ENCODE measurements at regions not wholly inside any gene's neighbourhood (a gene's known extent, or its start where the extent isn't known, plus 50 kb on each side); places are given as distances from the start of the nearest gene placed in this dataset.
"Not testable (repeated sequence)": the region's sequence is repeated elsewhere in the genome, so short reads cannot be mapped to it uniquely, and the experiment has no call there.

DNA sequence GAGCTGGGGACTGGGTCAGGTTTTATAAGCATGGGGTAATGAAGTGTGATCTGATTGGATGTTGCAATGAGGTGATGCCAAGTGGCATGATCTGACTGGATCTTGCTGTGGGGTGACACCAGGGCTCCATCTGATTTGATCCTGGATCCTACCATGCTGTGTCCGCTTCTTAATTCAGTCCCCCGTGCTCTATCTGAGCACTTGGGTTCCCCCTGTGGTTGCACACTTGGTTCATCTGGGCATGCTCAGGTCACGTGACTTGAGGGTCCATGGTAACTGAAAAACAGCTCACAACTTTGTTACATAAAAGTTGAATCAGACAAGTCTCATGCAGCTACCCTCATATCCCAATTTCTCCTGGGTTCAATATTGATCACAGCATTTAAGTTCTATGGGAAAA is 448.6 kb upstream of the NRP1 start:
- DNase-seq (ENCODE audit: insufficient read length) (no peak), FAIRE-seq (no peak)
- TF ChIP-seq POLR2A (IDR thresholded peaks at IDR 0.05; ENCODE audit: low read depth, low read length) (no peak), TAF1 (IDR thresholded peaks at IDR 0.05; ENCODE audit: borderline replicate concordance, low read depth, low read length) (no peak), POLR2AphosphoS5 (IDR thresholded peaks at IDR 0.05; ENCODE audit: low read depth, low read length) (no peak)

DNA sequence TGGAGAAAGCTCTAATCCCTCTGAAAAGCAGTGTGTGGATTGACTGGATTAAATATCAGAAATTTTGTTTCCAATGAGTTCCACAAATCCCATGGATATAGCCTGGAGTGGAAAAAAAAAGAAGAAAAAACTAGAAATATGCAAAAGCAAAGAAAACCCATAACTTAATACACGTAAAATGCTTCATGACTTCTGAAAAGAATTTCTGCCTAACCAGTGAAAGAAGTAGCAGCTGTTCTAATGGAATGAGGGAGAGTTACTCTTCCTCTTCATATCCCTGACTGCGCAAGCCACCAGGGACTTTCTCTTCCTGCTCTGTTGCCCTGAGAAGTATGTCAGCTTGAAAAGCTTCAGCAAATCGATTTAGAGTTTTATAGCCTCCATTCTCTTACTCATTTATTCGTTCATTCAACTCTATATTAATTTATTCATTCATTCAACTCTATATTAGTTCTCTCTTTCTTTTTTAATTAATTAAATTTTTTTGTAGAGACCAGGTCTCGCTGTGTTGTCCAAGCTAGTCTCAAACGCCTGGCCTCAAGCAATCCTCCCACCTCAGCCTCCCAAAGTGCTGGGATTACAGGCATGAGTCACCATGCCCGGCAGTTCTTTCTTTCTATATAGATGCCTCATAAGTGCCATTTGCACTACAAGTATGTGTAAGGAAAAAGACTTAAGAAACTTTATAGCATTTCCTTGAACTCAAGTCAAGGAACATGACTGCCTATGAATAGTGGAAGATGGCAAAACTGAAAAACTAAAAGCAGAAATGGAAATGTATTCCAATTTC is 447.3 kb upstream of the NRP1 start:
- FAIRE-seq, result no peak
- DNase-seq (ENCODE audit: insufficient read length), result no peak
- TF ChIP-seq POLR2A (IDR thresholded peaks at IDR 0.05; ENCODE audit: low read depth, low read length) (no peak), POLR2AphosphoS5 (IDR thresholded peaks at IDR 0.05; ENCODE audit: low read depth, low read length) (no peak), TAF1 (IDR thresholded peaks at IDR 0.05; ENCODE audit: borderline replicate concordance, low read depth, low read length) (no peak)

DNA sequence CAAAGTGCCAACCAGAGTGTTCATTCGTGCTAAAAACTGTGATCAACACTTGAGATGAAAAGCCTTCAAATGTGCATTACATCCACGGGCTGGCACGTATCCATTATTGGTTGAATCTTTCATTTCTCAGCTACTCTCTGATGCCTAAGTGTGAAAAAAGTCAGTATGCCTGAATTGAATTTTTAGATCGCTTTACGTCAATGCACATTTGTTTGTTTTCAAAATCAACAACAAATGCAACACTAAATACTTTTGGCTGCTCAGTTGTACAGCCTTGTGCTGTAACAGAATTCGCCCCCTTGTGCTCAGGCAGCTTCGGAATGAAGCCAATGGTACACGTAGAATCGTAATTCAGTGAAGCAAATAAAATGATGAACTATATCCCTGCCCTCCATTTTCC is 446.5 kb upstream of the NRP1 start:
- DNase-seq (ENCODE audit: insufficient read length) (no peak), FAIRE-seq (no peak)
- no peak for TF ChIP-seq POLR2A (IDR thresholded peaks at IDR 0.05; ENCODE audit: low read depth, low read length)
- TF ChIP-seq TAF1 (IDR thresholded peaks at IDR 0.05; ENCODE audit: borderline replicate concordance, low read depth, low read length), result no peak
- TF ChIP-seq POLR2AphosphoS5 (IDR thresholded peaks at IDR 0.05; ENCODE audit: low read depth, low read length), result no peak

DNA sequence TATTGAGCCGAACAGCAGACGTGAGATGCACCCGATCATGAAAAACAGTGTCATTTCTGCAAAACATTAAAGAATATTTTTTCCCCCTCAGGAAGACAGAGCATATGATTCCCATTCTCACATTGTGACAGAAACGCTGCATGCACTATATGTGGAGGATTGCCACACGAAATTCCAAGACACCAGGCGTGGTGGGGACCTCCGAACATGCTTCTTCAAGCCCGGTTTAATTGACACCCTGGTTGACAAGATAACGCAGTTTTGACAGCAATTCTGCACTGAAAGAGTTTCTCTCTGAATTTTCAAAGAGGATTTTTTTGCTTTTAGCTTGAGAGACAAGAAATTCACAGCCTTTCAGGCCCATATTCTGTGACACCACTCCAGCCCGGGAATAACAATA is 442.8 kb upstream of the NRP1 start:
- TF ChIP-seq POLR2AphosphoS5 (IDR thresholded peaks at IDR 0.05; ENCODE audit: low read depth, low read length) (no peak), POLR2A (IDR thresholded peaks at IDR 0.05; ENCODE audit: low read depth, low read length) (no peak), TAF1 (IDR thresholded peaks at IDR 0.05; ENCODE audit: borderline replicate concordance, low read depth, low read length) (no peak)
- DNase-seq (ENCODE audit: insufficient read length) (no peak), FAIRE-seq (no peak)

DNA sequence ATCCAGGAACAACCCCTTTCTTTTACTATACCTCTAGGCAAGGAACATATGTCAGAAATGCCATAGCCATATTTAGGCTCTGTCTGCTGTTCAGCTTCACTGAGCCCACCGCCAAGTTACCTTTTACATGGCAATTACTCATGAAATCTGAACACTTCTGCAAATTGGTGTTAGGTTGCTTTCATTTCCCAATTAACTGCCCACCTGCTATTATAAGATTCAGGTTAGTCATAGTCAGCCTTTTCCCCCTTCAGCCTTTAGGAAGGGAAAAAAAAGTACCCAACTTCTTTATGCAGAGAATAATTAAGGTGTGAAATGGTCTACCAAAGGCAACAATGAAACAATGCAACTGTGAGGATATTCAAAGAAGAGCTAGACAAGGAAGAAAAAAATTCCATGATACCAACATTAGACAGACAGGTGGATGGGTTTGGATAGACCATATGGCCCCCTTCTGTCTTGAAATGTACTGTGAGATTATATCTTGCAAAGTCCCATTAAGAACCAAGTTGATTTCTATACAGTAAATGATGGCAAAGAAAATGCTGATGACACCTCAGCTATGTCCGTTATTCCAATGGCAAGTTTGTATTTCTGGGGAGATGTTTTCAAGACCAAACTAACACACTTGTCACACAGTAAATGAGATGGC is 442.1 kb upstream of the NRP1 start:
- DNase-seq (ENCODE audit: insufficient read length) (no peak), FAIRE-seq (no peak)
- no peak for TF ChIP-seq POLR2A (IDR thresholded peaks at IDR 0.05; ENCODE audit: low read depth, low read length)
- TF ChIP-seq POLR2AphosphoS5 (IDR thresholded peaks at IDR 0.05; ENCODE audit: low read depth, low read length), result no peak
- TF ChIP-seq TAF1 (IDR thresholded peaks at IDR 0.05; ENCODE audit: borderline replicate concordance, low read depth, low read length), result no peak

DNA sequence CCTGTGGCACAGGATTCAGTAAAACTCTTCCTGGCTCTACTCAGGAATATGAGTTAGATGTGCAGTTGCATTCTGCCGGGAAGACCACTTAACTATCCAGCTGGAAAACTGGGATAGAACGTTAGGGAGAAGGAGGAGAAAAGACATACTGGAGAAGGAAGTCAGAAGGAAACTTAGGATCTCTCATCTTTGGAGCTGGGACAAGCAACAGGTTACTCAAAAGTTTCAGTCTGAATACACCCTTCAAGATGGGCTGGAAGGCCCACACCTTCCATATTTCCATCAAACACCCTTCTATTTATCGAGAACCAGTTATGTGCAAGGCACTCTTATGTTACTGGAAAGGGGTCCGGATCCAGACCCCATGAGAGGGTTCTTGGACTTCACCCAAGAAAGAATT is 440.4 kb upstream of the NRP1 start:
- DNase-seq (ENCODE audit: insufficient read length) (no peak), FAIRE-seq (no peak)
- no peak for TF ChIP-seq TAF1 (IDR thresholded peaks at IDR 0.05; ENCODE audit: borderline replicate concordance, low read depth, low read length)
- TF ChIP-seq POLR2AphosphoS5 (IDR thresholded peaks at IDR 0.05; ENCODE audit: low read depth, low read length), result no peak
- TF ChIP-seq POLR2A (IDR thresholded peaks at IDR 0.05; ENCODE audit: low read depth, low read length), result no peak

DNA sequence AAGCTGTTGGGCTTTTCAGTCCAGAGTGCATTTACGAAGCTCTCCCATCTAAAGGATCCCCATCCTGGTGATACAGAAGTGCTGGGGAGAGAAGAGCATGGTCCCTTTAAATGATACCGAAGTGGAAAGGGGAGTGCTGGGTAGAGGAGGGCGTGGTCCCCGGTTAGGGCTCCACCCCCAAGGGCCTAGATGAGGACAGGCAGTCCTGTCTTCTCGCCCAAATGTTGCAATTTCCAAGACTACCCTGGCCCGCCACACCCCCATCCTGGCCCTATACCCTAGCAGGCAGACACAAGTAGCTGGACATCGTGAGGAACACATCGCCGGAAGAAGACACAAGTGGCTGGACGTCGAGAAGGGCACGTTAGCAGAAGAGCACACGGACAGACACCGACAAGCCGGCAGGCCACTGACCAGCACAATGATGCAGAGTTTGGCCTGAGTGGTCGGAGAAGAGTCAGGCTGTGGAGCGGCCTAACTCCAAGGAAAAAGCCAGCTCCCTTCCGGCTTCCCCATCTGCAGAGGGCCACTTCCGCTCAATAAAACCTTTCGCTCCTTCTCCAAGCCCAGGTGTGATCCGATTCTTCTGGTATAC is 439.5 kb upstream of the NRP1 start:
- FAIRE-seq (no peak), DNase-seq (ENCODE audit: insufficient read length) (no peak)
- TF ChIP-seq TAF1 (IDR thresholded peaks at IDR 0.05; ENCODE audit: borderline replicate concordance, low read depth, low read length) (no peak), POLR2A (IDR thresholded peaks at IDR 0.05; ENCODE audit: low read depth, low read length) (no peak), POLR2AphosphoS5 (IDR thresholded peaks at IDR 0.05; ENCODE audit: low read depth, low read length) (no peak)

DNA sequence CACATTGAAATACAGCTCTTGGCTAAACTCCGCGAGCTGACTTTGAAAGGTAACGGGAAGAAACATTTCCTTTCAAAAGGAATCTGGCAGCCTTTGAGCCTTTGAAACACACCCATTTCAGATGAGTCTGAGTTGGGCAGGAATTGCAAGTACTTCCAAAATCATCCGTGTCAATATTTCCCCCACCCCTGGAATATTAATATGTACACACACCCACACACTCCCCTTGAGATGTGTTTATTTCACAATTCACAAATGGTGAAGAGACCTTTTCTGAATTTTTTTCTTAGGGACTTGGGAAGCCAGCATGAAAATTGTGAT is 438.7 kb upstream of the NRP1 start:
- FAIRE-seq, result no peak
- no peak for DNase-seq (ENCODE audit: insufficient read length)
- TF ChIP-seq TAF1 (IDR thresholded peaks at IDR 0.05; ENCODE audit: borderline replicate concordance, low read depth, low read length) (no peak), POLR2A (IDR thresholded peaks at IDR 0.05; ENCODE audit: low read depth, low read length) (no peak)

DNA sequence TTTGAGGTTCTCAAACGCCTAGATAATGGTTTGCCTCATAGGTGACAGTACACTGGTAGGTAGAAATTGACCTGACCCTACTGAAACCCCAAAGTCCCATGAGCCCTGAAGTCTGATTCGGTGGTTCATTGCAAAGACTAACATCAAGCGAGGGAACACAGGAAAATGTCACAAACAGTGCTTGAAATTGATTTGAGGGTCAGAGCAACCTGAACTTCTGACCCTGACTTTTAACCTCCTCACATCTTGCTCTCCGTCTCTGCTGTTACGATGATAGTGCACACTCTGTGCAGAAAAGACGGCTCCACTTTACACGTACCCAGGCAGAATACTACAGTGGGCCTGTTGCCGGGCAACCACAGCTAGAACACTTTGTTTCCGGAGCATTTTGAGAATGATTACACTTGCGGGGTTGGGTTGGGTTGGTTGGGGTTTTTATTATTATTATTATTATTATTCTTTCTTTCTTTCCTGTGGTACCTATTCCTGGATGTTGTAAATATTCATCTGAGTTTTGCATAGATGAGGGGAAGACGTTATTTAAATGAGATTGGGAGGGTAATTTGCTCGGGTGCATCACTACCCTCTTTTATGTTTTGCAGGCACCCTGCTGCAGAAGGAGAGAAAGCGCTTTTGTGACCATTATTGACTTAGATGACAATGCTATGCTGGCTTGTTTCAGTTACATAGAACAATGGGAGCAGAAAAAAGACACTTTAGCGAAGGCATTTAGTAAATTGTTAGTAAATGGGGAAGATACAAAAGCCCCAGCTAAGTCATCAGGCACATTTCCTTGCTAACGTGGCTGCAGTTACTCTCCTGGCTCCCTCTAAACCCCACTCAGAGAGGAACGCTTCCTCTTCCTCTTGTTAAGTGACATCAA is 438.1 kb upstream of the NRP1 start:
- DNase-seq (ENCODE audit: insufficient read length) (no peak), FAIRE-seq (no peak)
- no peak for TF ChIP-seq TAF1 (IDR thresholded peaks at IDR 0.05; ENCODE audit: borderline replicate concordance, low read depth, low read length)
- TF ChIP-seq POLR2A (IDR thresholded peaks at IDR 0.05; ENCODE audit: low read depth, low read length), result no peak
- no peak for TF ChIP-seq POLR2AphosphoS5 (IDR thresholded peaks at IDR 0.05; ENCODE audit: low read depth, low read length)

DNA sequence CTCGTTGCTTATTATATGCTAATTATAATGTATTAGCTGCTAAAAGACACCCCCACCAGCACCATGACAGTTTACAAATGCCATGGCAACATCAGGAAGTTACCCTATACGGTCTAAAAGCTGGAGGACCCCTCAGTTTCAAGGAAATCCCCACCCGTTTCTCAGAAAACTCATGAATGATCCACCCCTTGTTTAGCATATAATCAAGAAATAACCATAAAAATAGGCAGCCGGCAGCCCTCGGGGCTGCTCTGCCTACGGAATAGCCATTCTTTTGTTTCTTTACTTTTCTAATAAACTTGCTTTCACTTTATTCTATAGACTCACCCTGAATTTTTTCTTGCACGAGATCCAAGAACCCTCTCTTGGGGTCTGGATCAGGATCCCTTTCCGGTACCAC is 437.4 kb upstream of the NRP1 start:
- not testable (repeated sequence) for FAIRE-seq; DNase-seq (ENCODE audit: insufficient read length)

DNA sequence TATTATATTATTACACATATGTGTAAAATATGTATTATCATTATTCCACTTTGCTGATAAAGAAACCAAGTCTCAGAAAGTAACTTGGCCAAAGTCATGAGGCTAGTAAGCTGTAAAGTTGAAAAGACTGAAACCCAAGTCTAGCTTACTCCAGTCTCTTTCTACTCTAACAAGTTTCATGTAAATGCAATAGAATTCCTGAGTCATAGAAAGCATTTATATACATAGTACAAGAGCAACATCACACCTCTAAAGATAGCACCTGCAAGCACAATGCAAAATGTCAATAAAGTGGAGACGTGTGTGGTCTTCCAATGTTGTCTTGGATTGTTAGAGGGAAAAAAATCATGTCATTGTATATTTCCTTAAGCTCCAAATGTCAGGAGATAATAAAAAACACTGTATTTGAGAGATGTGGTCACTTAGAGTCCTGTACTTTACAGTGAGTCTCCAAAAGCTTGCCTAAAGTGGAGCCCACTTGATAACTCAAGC is 430.3 kb upstream of the NRP1 start:
- TF ChIP-seq TAF1 (IDR thresholded peaks at IDR 0.05; ENCODE audit: borderline replicate concordance, low read depth, low read length), result no peak
- TF ChIP-seq POLR2AphosphoS5 (IDR thresholded peaks at IDR 0.05; ENCODE audit: low read depth, low read length), result no peak
- no peak for TF ChIP-seq POLR2A (IDR thresholded peaks at IDR 0.05; ENCODE audit: low read depth, low read length)
- DNase-seq (ENCODE audit: insufficient read length) (no peak), FAIRE-seq (no peak)
